GM19468 (cell line): ENCODE measurements at regions not wholly inside any gene's neighbourhood (a gene's known extent, or its start where the extent isn't known, plus 50 kb on each side); places are given as distances from the start of the nearest gene placed in this dataset.
A peak's percentile ranks its signal among the peaks of the same experiment; 100 is the strongest.

ENCODE experiments used
- ATAC-seq: cut with Tn5 transposase; IDR thresholded peaks from one replicate; pipeline ENCODE4 v1.9.1; 2021; ENCODE audit warnings: mild to moderate bottlenecking, moderate library complexity, moderate number of reproducible peaks; ENCODE audit not compliant: unreplicated experiment; ENCODE audit errors: extremely low read depth

DNA sequence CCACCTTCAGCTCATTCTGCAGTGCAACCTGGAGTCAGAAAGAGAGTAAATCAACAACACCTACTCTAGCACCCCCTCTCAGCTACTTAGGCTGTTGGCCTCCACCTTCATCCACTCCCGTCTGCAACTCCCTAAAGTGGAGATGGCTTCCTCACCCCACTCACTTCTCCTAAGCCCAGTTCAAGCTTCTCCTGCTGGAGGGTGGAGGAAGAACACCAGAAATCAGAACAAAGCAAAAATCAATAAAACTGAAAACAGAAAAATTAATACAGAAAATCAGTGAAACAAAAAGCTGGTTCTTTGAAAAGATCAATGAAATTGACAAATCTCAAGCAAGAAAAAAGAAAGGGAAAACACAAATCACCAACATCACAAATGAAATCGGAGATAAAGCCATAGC, 191.7 kb downstream of the ANAPC1 start:
- no peak for ATAC-seq

DNA sequence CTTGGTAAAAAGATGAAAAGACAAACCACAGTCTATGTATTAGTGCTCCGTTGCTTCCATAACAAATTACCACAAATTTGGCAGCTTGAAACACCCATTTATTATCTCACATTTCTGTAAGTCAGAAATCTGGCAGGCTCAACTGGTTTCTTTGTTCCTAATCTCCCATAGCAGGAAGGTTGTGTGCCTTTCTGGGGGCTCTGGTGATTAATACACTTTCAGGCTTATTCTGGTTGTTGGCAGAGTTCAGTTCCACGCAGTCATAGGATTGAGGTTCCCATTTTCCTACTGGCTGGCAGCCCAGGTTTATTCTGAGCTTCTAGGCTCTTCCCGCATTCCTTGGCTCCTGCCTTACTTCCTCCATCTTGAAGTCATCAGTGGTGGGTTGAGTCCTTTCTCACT, 189.3 kb downstream of the ANAPC1 start:
- ATAC-seq: no peak

DNA sequence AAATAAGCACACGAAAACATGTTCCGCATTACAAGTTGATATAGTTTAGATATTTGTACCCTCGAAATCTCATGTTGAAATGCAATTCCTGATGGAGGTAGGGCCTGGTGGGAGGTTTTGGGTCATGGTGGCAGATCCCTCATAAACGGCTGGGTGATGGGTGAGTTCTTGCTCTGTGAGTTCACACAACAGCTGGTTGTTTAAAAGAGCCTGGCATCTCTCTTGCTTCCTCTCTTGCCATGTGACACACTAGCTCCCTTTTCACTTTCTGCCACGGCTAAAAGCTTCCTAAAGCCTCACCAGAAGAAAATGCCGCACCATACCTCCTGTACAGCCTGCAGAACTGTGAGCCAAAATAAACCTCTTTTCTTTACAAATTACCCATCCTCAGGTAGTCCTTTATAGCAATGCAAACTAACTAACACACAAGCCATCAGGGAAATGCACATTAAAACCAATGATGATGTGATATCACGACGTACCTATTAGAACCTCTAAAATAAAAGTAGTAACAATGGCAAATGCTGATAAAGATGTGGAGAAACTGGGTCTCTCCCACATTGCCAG, 188.5 kb downstream of the ANAPC1 start:
- ATAC-seq: no peak

DNA sequence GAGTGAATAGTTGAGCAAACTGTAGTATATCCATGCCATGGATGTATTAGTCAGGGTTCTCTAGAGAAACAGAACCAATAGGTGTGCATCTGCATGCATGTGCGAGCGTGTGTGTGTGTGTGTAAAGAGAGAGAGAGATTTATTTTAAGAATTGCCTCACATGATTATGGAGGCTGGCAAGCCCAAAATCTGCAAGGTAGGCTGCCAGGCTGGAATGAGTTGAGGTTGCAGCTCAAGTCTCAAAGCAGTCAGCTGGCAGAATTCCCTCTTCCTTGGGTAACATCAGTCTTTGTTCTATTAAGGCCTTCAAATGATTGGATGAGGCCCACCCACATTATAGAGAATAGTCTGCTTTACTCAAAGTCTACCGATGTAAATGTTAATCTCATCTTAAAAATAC, 187.8 kb downstream of the ANAPC1 start:
- no peak for ATAC-seq

DNA sequence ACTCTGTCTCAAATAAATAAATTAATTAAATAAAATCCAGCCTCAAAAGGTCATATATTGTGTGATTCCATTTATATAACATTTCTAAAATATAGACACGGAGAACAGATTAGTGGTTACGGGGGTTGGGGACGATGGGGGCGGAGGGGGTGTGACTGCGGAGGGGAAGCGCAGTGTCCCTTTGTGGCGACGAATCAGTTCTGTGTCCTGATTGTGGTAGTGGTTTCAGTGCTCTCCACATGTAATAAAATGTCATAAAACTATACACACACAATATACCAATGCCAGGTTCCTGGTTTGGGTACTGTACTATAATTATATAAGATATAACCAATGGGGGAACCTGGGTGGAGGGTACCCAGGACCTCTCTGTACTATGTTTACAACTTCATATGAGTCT, 186.4 kb downstream of the ANAPC1 start:
- ATAC-seq: no peak

DNA sequence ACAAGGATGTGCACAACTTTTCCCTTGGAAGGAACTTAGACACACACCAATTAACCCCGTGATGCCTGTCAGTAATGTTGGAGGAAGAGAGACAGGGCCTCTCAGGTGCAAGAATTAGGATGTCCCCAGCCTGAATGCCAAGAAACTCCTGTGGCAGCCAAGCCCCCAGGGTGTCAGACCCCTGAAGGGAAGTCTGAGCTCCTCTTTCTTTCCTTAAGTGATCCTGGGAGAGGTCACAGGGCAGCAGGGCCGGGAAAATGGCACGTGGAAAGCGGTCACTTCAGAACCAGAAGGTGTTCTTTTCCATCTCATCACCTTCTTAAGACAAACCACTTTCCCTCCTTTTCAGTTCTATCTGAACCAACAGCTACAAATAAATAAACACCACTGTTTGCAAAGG, 185.9 kb downstream of the ANAPC1 start:
- no peak for ATAC-seq

DNA sequence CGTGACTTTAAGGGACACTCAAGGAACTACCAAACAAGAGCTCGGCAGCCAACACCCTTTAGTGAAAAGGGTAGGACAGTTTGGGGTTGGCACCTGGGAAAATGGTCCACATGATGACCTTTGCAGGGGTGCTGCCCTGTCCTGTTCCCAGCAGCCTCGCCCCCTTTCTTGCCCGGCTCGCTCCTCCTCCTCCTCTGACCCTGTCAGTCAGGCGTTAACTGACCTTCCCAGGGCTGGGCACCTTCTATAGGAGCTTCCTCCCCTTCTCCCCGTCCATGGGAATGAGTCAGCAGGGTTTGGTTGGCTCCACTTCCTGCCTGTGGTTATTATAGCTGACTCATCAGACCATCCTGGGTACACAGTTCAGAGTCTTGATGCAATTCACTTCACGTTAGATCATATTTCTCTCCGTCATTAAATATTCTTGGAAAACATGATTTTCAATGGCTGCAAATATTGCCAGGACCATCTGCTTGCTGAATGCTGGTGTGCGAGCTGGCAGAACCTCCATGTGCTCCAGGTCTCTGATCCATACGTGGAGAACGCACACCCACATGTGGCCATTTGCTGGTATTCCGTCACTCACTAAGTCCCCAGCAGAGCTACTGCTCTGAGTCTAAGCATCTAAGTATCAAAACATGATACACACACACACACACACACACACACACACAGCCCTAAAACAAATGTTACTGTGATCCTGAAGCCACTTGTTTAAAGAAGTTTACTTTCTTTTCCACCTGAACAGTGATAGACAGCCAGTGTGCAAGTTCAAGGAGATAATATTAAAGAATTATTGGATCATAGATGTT, 185.0 kb downstream of the ANAPC1 start:
- ATAC-seq: no peak

DNA sequence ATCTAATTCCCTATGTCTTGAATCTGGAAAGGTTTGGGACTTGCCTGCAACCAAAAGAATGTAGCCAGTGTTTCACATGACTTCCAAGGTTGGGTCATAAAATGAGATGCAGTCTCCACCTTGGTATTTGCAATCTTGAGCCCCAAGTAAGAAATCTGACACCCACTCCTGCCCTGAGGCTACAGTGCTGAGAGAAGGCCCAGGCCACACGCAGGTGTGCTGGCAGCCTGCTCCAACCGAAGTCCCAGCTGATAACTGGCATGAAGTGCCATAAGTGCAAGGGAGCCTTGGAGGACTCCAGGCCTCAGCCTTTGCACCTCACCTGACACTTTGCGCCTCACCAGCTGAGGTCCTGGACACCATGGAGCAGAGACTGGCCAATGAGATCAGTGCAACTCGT, 182.7 kb downstream of the ANAPC1 start:
- no peak for ATAC-seq

DNA sequence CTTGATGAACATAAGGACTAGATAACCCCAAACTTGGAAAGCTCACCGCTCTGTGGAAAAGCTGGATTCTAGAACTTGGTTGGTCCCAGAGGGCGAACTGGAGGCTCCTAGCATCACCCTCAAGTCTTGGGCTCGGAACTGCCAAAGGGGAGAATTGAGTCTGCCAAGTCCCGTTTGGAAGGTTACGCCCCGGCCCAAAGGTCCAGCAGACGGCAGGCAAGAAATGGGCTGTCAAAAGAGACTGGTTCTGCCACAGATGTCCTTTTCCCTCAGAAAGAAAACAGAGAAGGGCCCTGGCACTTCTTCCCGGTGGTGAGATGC, 182.2 kb downstream of the ANAPC1 start:
- ATAC-seq: no peak

DNA sequence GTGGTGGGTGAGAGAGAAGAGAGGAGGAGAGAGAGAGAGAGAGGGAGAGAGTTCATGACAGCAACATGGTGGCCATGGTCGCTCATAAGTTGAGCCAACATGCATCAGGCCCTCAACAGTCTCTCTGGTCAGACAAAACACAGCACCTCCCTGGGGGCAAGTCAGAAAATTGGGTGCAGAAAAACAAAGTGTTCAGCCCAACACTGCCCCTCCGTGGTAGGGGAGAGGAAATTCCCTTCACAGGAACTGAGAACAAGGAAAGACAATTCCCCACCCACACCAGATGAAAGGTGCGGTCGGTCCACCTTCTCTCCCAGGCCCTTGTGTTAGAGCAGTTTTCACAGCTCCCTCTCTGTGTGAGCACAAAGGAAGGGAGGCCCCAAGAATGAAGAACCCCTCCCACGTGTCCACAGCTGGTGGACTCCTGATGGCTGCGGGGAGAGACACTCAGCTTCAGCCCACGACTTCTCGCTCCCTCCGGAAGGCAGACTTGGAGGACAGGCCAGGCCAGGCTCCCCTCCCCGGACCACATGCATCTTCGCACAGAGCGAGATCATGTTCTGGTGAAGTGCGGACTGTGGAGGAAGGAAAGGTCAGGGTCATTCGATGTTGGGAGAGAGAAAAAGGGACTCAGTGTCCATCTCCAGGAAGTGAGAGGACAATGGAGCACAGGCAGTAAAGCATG, 181.7 kb downstream of the ANAPC1 start:
- ATAC-seq: no peak

DNA sequence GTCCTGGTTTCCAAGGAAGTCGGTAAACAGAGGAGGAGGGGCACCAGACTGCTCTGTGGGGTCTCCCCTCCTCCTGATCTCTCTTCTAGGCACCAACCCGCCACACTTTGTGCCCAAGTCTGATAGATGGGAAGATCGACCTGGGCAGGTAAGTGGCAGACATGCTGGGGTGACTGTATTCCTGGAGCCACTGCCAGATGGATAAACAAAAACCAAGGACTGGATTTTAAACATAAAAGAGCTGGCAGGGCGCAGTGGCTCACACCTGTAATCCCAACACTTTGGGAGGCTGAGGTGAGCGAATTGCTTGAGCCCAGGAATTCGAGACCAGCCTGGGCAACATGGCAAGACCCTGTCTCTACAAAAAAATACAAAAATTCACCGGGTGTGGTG, 181.2 kb downstream of the ANAPC1 start:
- ATAC-seq: no peak

DNA sequence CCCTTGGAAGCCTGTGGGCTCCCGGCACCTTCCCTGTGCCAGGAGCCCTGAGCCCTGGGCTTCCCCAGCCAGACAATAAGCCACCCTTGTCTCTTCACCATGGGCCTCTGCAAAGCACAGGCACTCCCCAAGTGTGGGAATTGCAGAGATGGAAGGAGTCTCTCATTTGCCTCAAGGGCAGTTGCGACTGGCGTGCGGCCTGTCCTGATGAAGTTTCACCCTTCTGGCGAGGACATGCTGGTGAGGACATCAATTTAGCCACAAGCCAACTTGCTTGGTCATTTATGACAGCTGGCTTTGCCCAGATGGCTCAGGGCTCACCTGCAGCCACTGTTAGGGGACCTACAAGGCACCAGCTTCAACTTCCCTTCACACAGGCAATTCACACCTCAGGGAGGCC, 180.2 kb downstream of the ANAPC1 start:
- ATAC-seq: no peak

DNA sequence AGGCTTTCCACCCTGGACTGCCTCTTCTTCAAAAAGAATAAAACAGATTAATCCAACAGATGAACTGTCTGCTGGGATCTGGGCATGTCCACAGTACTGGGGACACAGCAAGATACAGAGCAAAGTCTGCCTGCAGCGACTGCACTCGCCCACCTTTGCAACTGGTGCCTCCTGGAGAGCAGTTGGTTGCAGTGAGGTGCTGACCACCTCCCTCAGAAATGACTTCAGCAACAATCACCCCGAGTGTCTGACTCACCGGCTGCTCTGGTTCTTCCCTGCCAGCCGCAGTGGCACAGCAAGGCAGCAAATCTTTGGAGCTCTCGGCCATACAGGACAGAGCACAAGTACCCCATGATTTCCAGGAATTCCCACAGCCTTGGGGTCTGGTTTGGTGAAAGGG, 179.7 kb downstream of the ANAPC1 start:
- ATAC-seq: no peak

DNA sequence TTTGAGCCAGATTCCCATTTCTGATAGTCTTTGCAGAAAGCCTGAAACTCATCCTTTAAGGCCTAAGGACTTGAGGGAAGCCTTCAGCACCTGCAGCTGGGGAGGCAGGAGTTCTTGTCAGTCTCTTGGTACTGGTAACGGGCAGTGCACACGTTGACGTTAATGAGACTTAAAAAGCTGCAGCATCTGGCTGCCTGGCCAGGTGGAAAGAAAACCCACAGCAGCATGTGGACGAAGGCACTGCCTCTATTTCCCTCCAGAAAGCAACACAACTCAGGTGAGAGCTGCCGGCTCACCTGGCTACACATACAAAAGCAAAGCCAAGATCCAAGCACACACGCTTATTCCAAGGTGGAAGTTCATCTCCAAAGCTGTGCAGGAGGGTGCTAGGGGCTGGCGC, 178.8 kb downstream of the ANAPC1 start:
- no peak for ATAC-seq

DNA sequence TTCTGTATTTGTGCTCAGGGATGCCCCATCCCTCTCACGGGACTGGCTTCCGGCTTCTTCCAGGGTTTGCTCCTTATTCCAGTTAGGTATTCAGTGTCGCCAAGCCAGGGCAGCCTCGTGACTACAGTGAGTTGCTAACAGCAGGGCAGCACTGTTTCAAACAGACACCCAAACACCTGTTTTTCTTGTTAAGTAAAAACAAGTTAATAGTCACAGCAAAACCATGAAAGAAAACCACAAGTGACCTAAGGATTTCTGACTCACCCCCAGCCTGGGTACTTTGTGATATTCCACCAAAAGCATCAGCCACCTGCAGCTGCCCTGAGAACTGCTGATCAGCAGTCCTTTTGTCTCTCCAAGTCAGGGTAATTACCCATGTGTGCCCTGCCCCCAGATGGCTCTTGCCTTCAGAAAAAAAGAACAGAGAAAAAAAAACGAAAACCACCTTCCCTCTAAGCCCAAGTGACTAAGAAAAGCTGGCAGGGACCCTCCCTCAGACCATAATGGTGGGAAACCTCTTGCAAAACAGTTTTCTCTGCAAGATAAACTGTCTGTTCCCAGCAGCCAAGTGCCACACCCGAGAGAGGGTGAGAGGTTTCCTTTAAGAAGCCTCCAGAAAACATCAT, 178.2 kb downstream of the ANAPC1 start:
- ATAC-seq: peak; percentile 78

DNA sequence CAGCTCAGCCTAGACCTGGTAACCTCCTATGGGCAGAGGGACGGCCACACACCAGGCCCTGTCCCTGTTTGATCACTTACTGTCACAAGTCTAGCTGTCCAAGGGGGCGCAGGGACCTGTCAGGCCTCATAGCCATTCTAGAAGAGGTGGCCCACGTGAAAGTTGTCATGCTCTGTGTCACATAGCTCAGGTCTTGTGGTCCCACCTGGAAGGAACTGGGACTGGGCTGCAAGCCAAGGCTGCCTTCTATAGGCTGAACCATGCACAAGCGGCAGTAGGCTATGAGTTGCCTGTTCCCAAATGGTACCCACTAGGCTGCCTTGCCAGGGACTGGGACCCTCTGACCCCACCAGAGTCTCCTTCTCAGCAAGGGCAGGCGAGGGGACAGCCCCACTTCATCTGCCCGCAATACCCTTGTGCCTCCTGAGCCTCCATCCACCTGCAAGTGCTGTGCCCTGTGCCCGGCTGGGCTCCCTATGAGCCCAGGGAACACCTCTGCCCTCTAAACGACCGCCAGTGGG, 177.5 kb downstream of the ANAPC1 start:
- no peak for ATAC-seq

DNA sequence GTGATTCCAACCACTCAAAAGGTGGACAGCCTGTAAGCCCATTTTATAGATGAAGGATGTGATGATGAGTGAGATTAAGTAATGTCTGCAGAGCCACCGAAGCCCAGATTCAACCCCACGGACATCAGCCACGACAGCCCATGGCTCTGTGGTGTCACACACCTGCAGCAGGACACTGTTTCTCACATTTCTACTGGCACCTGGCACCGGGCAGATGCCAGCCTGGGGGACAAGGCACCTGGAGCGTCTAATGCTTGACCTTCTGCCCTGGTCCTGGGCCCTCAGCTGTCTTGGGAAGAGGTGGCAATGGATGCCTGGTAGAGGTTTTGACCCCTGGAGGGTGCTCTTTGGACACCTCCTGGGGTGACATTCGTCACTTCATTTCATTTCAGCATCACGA, 176.3 kb downstream of the ANAPC1 start:
- no peak for ATAC-seq

DNA sequence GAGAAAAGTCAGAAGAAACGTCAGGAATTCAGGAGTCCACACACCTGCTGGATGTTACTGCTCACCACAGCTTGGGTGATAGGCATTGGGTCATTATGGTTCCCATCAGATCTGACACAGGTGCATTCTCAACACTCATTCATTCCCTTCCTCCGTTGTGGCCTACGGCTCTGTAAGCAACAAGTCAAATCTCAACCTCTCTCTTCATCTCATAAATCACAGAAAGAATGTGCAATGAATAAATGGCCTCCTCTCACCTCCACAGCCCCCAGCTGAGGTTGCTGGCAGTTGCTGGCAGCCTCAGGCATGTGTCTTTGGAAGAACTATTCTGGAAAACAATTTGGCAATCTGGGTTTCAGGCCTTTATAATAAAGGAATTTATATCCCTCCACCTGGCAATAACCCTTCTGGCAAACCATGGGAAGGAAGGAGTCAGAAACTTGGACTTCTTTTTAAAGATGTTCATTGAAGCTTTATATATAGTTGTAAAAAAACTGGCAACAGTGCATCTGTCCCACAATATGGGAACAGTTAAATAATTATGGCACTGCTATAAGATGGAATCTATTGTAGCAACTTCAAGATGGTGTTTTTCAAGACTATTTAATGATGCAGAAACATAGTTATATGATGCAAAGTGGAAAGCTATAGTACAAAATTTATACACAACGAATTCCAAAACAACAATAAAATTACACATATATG, 175.4 kb downstream of the ANAPC1 start:
- no peak for ATAC-seq

DNA sequence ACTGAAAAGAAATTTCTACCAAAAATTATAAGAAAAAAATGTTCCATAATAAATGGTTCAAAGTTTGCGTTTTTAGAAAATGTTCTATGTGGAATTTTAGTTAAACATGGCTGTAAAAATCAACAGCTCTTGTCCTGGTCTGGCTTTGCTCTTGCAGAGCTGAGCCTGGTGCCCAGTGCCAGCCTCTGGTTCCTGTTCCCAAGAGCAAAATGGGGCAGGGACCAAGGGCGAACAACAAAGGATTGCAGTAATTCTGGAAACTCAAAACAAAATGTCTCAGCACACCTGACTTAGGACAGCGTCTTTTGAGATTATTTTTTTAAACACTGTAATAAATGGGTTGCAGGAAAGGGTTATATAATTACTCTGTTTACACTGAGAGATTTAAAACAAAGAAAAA, 174.7 kb downstream of the ANAPC1 start:
- no peak for ATAC-seq

DNA sequence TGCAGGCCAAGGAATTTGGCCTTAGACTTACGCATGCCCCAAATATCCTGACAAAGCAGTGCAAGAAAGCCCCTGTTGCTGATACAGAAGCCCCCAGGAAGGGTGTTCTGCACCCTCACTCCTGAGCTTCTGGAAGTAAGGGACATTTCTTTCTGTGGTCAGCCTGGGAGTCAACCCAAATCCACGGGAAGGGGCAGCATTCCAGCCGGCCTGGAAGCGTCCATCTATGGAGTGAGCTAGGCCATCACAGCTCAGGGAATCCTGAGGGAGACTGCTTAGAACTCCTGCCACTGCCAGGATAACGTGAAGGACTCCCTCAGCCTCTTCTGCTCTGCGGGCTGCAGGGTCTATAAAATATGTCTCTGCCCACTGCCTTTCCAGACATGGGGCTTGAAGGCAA, 173.9 kb downstream of the ANAPC1 start:
- no peak for ATAC-seq

DNA sequence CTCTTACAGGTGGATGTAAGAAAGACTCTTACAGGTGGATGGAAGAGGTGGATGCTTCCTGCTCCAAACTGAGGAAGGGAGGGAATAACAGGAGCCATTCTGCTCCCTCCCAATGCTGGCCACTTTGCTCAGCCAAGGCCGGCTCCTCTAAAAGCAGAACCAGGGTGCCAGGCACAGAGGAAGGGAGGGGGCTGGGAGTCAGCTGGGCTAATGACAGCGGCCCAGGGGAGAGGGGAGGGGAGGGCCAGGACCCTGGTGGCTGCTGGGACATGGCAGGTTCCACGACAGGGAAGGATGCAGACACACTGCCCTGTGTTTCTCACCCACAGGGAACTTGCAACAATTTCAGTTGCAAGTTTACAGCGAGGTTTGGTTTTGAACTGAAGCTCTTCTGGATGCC, 173.4 kb downstream of the ANAPC1 start:
- no peak for ATAC-seq
